Muscle layer of duodenum (tissue), 2 donors: ENCODE measurements at regions not wholly inside any gene's neighbourhood (a gene's known extent, or its start where the extent isn't known, plus 50 kb on each side); places are given as distances from the start of the nearest gene placed in this dataset.

ENCODE experiments used
- H3K27ac ChIP-seq: one replicate; pipeline ENCODE4 v1.7.0; 2013; ENCODE audit warnings: mild to moderate bottlenecking, low read length
- H3K27me3 ChIP-seq: one replicate; pipeline ENCODE4 v1.7.0; 2013; ENCODE audit warnings: low read depth, mild to moderate bottlenecking, control low read depth, low read length
- H3K36me3 ChIP-seq, 2 donors: one replicate each; pipeline ENCODE4 v1.7.0; 2013; ENCODE audit warnings: low read length in 2 of 2, control low read depth in 1 of 2, mild to moderate bottlenecking in 1 of 2; ENCODE audit not compliant: insufficient read depth in 2 of 2, control insufficient read depth in 1 of 2
- H3K4me1 ChIP-seq, 2 donors: one replicate each; pipeline ENCODE4 v1.7.0; 2013; ENCODE audit warnings: low read length in 2 of 2, mild to moderate bottlenecking in 2 of 2, control low read depth in 1 of 2, moderate library complexity in 1 of 2; ENCODE audit not compliant: insufficient read depth in 2 of 2, control insufficient read depth in 1 of 2
- H3K4me3 ChIP-seq, 2 donors: one replicate each; pipeline ENCODE4 v1.7.0; 2013; ENCODE audit warnings: low read length in 2 of 2, low read depth in 1 of 2, mild to moderate bottlenecking in 1 of 2
- H3K9me3 ChIP-seq, 2 donors: one replicate each; pipeline ENCODE4 v1.7.0; 2013; ENCODE audit warnings: low read length in 2 of 2, control low read depth in 1 of 2, mild to moderate bottlenecking in 1 of 2; ENCODE audit not compliant: control insufficient read depth in 1 of 2
- donor health status: healthy.

DNA sequence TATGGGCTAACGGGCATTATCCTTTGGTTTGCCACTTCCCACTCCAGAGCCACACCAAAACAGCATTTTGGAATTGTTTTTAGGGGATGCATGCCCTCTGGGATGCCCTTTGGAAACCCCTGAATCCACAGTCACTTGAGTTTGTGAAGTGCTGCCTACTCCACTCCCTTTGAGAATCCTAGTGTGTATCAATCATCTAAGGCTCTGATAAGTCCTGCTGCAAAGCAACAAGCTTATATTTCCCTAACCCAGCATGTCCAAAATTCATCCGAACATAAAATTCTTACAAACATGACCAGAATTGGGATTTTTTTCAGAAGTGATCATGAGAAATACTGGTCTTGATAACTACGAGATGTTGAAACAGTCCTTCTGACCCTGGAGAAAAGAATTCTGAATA, 387.9 kb downstream of the MN1 start:
- no peaks in the 10 kb centered on the region for H3K9me3 ChIP-seq
- H3K4me3 ChIP-seq: no peak overlapping the region
- H3K4me1 ChIP-seq: no peaks in the 10 kb centered on the region
- no peaks in the 10 kb centered on the region for H3K27me3 ChIP-seq
- H3K27ac ChIP-seq: no peak overlapping the region
- H3K36me3 ChIP-seq: no peaks in the 10 kb centered on the region

DNA sequence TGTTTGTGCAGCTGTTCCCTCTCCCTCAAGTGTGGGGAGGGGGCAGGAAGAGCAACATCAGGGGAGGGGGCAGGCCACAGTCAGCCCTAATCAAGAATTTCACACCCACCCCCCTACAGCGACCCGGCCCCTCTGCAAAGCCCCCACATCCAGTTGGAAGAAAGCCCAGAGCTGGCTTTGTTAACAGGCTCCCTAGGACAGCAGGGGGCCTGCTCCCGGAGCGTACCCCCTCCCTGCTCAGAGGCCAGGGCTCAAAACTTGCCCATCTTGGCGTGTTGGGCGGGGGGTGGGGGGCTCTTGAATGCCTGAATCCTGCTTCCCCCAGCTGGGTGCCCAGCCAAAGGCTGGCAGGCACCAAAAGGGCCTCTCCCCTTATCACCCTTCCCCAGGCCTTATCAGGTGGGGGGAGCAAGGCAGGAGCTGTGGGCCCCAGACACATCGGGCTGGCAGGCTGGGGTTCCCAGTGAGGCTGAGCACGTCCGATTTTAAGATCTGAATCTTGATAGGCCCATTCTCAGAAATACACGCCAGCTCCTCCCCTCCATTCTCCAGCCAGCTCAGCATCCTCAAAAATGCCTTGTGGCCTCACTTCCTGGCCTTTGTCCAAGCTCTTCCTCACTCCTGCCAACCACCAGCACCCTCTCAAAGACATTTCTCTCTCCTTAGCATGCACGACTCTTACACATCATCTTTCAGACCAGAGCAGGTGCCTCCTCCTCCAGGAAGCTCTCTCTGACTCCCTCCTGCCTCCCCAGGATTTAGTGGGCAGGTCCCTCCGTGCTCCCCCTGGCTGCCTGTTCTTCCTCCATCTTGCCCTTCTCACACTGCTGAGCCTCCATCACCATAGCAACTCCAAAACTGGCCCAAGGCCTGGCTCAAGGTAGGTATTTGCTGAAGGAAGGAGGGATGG, 384.8 kb downstream of the MN1 start:
- H3K4me1 ChIP-seq: peaks cover 3 to 11% of the 10 kb centered on the region in 2 donors
- H3K36me3 ChIP-seq: no peaks in the 10 kb centered on the region
- no peak overlapping the region for H3K4me3 ChIP-seq
- H3K27me3 ChIP-seq: no peaks in the 10 kb centered on the region
- no peaks in the 10 kb centered on the region for H3K9me3 ChIP-seq
- H3K27ac ChIP-seq: no peak overlapping the region

DNA sequence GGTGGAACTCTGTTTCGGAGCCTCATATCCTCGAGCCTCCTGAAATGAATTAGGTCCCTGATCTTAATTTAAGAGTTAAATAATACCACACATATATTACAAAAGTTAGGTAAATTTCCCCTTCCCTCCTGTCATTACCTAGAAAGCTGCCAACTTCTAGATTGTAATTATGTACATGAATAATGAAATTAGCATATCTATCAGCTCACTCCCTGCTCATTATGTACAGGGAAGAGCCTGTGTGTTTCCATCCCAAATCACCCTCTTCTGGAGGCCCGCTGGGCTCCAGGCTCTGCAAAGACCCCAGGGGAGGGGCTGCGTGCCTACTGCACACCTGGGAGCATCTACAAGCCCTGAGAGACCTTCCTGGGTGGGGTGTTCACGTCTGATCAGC, 384.1 kb downstream of the MN1 start:
- peaks cover 3 to 11% of the 10 kb centered on the region in 2 donors for H3K4me1 ChIP-seq
- H3K4me3 ChIP-seq: no peak overlapping the region
- H3K27me3 ChIP-seq: no peaks in the 10 kb centered on the region
- H3K27ac ChIP-seq: no peak overlapping the region
- H3K36me3 ChIP-seq: no peaks in the 10 kb centered on the region
- no peaks in the 10 kb centered on the region for H3K9me3 ChIP-seq

DNA sequence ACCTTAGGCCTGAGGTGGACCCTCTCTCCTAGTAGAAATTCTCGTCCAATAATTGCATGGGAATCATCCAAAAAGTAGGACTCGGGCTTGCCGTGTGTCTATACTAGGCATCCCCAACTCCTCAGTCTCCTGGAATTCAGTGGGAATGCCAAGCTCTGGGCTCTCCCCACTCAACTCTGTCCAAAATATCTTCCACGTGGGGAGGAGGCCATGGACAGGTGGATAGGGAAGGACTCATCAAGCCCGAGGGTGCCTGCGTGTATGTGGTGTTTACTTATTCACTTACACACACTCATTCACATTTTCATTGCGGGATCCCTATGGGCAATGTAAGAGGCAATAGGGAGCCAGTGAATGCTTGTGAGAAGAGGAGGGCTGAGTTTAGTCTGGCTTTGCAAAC, 383.3 kb downstream of the MN1 start:
- H3K27ac ChIP-seq: no peak overlapping the region
- no peaks in the 10 kb centered on the region for H3K9me3 ChIP-seq
- no peak overlapping the region for H3K4me3 ChIP-seq
- H3K36me3 ChIP-seq: no peaks in the 10 kb centered on the region
- H3K27me3 ChIP-seq: no peaks in the 10 kb centered on the region
- H3K4me1 ChIP-seq: peaks cover 3 to 11% of the 10 kb centered on the region in 2 donors

DNA sequence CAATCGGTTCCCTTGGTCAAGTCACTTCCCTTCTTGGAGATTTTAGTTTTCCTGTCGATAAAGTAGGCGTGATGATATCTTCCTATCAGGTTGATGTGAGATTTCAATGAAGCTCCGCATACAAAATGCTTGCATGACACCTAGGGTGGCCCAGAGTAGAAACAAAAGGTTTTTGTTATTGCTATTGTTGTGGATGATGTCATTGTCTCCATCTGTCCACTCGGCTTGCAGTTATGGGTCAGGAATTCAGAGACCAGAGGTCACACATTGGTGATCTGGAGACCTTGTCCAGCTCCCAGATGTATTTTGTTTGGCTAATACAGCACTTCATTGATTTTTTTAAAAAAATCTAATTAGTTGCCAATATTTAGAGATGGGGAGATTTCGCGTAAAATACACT, 382.1 kb downstream of the MN1 start:
- Histone ChIP-seq H3K9me3 (no peaks in the 10 kb centered on the region), H3K27ac (no peak overlapping the region), H3K36me3 (no peaks in the 10 kb centered on the region), H3K4me1 (peaks cover 3 to 11% of the 10 kb centered on the region in 2 donors), H3K27me3 (no peaks in the 10 kb centered on the region), H3K4me3 (no peak overlapping the region)

DNA sequence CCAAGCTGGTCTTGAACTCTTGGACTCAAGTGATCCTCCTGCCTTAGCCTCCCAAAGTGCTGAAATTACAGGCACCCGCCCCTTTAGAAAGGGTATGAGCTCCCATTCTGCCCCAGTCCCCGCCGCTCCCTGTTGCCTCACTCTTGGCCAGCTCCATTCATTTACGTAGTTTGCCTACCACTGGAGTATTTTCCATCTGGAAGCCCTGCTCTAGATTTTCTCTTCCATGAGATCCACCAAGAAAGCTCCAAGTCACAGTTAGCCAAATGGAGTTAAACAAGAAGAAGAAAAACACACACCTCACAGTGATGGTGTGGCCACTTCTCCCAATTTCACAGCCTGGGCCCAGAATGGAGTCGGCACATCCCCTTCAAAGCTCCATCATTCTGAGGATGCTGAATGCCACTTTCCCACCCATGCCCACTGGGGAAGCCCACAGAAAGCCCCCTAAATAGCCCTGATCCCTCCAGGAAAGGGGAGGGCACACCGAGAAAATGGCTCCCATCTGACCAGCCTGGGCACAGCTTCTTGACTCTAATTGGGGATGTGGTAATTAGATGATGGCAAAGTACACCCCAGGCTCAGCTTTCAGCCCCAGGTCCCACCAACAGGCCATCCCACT, 381.2 kb downstream of the MN1 start:
- Histone ChIP-seq H3K27ac (no peak overlapping the region), H3K36me3 (no peaks in the 10 kb centered on the region), H3K9me3 (no peaks in the 10 kb centered on the region), H3K4me1 (peaks cover 3 to 11% of the 10 kb centered on the region in 2 donors), H3K27me3 (no peaks in the 10 kb centered on the region), H3K4me3 (no peak overlapping the region)

DNA sequence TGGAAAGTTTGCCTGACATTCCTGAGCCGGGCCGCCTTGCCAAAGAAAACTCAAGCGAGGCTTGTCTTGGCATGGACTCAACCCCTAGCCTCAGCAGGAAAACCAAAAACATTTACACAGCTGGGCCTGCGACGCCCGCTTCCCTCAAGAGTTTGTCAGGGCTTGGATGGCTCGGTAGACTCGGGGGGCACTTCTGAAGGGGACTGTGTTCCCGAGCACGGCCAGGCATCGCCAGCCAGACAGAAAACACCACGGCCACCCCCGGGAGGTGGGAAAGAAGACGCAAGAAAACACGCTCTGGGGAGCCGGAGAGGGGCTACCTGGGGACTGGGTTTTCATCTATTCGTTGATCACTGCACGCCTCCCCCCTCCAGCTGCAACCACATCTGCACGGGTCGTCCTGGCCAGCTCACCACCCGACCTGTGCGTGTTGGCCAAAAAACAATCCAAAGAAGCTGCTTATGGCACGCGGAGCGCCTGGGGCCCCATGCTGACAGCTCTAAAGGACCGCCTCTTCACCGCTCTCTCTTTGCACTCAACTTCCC, 380.7 kb downstream of the MN1 start:
- Histone ChIP-seq H3K27ac (no peak overlapping the region), H3K36me3 (no peaks in the 10 kb centered on the region), H3K9me3 (no peaks in the 10 kb centered on the region), H3K4me1 (peaks cover 3 to 11% of the 10 kb centered on the region in 2 donors), H3K27me3 (no peaks in the 10 kb centered on the region), H3K4me3 (no peak overlapping the region)

DNA sequence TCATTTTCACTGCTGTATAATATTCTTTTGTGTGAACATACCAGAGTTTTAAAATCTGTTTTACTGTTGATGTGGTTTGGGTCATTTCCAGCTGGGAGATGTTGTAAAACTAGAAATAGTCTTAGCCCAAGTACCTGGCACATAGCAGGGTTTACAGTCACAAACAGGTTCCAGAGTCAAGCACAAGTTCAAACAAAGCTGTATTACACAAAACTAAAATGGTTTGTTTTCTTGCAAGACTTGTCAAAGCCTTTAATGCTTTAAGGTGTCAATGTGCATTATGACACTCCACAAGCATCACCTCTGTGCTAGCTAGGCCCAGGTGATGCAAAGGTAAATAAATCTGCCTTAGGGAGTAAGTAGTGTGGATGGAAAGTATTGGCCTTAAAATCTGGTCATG, 379.1 kb downstream of the MN1 start:
- H3K27me3 ChIP-seq: no peaks in the 10 kb centered on the region
- no peaks in the 10 kb centered on the region for H3K36me3 ChIP-seq
- no peak overlapping the region for H3K4me3 ChIP-seq
- no peak overlapping the region for H3K27ac ChIP-seq
- H3K9me3 ChIP-seq: peaks cover 0 to 2% of the 10 kb centered on the region in 2 donors
- peaks cover 3 to 11% of the 10 kb centered on the region in 2 donors for H3K4me1 ChIP-seq

DNA sequence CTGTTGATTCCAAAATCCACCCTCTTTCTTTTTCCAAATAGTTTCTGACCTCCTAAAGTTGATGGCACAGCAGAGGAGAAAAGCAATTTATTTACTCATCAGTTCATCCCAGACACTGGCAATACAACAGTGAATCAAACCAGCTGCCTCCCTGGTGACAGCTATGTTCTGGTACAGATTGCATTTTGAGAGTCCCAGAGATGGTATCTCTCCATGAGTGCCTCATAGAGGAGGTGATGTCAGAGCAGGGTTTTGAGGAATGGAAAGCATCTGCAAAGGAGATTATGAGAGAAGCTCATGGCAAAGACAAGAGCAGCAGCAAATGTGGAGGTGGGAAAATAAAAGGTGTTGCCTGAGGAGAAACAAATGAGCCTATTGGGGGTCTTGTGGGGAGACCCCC, 377.2 kb downstream of the MN1 start:
- H3K4me3 ChIP-seq: no peak overlapping the region
- H3K9me3 ChIP-seq: peaks cover 0 to 8% of the 10 kb centered on the region in 2 donors
- no peaks in the 10 kb centered on the region for H3K36me3 ChIP-seq
- no peak overlapping the region for H3K27ac ChIP-seq
- H3K4me1 ChIP-seq: peaks cover 3 to 11% of the 10 kb centered on the region in 2 donors
- no peaks in the 10 kb centered on the region for H3K27me3 ChIP-seq

DNA sequence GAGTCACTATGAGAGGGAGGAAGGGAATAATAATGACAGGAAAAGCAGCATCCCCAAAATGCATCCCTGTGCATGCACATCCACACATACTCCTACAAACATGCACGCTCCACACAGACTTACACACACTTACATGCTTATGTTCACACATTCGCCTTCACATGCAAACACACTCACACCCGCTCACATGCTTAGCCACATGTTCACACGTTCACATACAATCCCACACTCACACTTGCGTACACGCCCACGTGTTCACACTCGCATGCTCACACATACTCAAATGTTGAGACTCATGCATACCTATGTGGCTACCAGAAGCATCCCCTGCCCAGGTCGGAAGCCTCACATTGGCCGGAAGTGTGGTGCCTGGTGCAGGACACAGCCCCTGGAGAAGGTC, 372.1 kb downstream of the MN1 start:
- no peaks in the 10 kb centered on the region for H3K36me3 ChIP-seq
- H3K9me3 ChIP-seq: peaks cover 3 to 19% of the 10 kb centered on the region in 2 donors
- H3K27me3 ChIP-seq: no peaks in the 10 kb centered on the region
- no peaks in the 10 kb centered on the region for H3K4me1 ChIP-seq
- H3K4me3 ChIP-seq: no peak overlapping the region
- H3K27ac ChIP-seq: no peak overlapping the region

DNA sequence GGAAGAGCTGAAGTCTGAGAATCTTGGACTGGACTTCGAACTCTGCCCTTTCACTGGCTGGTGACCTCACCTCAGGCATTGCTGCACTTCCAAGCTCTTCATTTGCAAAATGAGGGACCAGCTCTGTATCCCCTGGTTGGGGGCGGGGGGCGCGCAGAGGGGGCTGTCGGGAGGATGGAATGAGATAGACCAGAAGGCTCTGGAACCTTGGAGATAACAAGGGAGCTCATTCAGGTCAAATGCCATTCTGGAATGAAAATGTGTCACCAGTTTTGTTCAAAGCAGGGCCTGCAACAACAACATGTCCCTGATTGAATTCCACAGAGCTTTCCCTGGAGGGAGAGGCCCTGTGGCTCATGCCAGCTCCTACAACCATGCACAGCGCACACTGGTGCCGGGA, 370.5 kb downstream of the MN1 start:
- peaks cover 0 to 6% of the 10 kb centered on the region in 2 donors for H3K4me1 ChIP-seq
- H3K9me3 ChIP-seq: peaks cover 3 to 19% of the 10 kb centered on the region in 2 donors
- no peaks in the 10 kb centered on the region for H3K27me3 ChIP-seq
- no peak overlapping the region for H3K27ac ChIP-seq
- H3K36me3 ChIP-seq: no peaks in the 10 kb centered on the region
- H3K4me3 ChIP-seq: no peak overlapping the region
